ENCODE measurements at regions not wholly inside any gene's neighbourhood (a gene's known extent, or its start where the extent isn't known, plus 50 kb on each side); places are given as distances from the start of the nearest gene placed in this dataset.

- no peak for TF ChIP-seq CTCF (conservative IDR thresholded peaks at IDR 0.05; ENCODE audit: low read depth, low read length)
- no peak overlapping the region for H3K4me2 ChIP-seq
- no peak overlapping the region for H3K9ac ChIP-seq
These were observed 533.4 kb downstream of the MATN1 start for GRCh38 chr1:30189818-30190500.

GRCh38 chr1:30188999-30189398, 534.4 kb downstream of the MATN1 start:
- Histone ChIP-seq H3K4me1 (ENCODE audit: low read depth, poor library complexity, severe bottlenecking) (no peaks in the 10 kb centered on the region), H3K79me2 (ENCODE audit: insufficient read depth, low read depth) (no peaks in the 10 kb centered on the region), H3K4me2 (no peak overlapping the region), H3K4me3 (IDR thresholded peaks at IDR 0.05; ENCODE audit: insufficient read depth, low read depth, low read length) (no peak overlapping the region), H3K36me3 (ENCODE audit: insufficient read depth) (no peaks in the 10 kb centered on the region), H3K9ac (no peak overlapping the region), H3K27ac (no peak overlapping the region), H4K20me1 (ENCODE audit: insufficient read depth) (no peaks in the 10 kb centered on the region), H3K27me3 (ENCODE audit: insufficient read depth, low read depth) (no peaks in the 10 kb centered on the region; the same call in 1 of the 2 replicates), H2AFZ (ENCODE audit: low read depth) (no peak overlapping the region)
- TF ChIP-seq CTCF (conservative IDR thresholded peaks at IDR 0.05; ENCODE audit: low read depth, low read length) = no peak

More at GRCh38 chr1:30189818-30190500, 533.4 kb downstream of the MATN1 start:
- Histone ChIP-seq H4K20me1 (ENCODE audit: insufficient read depth) (no peaks in the 10 kb centered on the region), H3K27ac (no peak overlapping the region), H3K27me3 (ENCODE audit: insufficient read depth, low read depth) (no peaks in the 10 kb centered on the region; the same call in 1 of the 2 replicates), H3K36me3 (ENCODE audit: insufficient read depth) (no peaks in the 10 kb centered on the region), H3K4me3 (IDR thresholded peaks at IDR 0.05; ENCODE audit: insufficient read depth, low read depth, low read length) (no peak overlapping the region), H2AFZ (ENCODE audit: low read depth) (no peak overlapping the region), H3K4me1 (ENCODE audit: low read depth, poor library complexity, severe bottlenecking) (no peaks in the 10 kb centered on the region), H3K79me2 (ENCODE audit: insufficient read depth, low read depth) (no peaks in the 10 kb centered on the region)

GRCh38 chr1:30188329-30188728, 535.1 kb downstream of the MATN1 start:
- no peak overlapping the region for H3K27ac ChIP-seq
- no peaks in the 10 kb centered on the region for H4K20me1 ChIP-seq (ENCODE audit: insufficient read depth)
- no peaks in the 10 kb centered on the region for H3K4me1 ChIP-seq (ENCODE audit: low read depth, poor library complexity, severe bottlenecking)
- no peak overlapping the region for H3K4me3 ChIP-seq (IDR thresholded peaks at IDR 0.05; ENCODE audit: insufficient read depth, low read depth, low read length)
- peaks cover 2% of the 10 kb centered on the region; the same call in 1 of the 2 replicates for H3K27me3 ChIP-seq (ENCODE audit: insufficient read depth, low read depth)
- TF ChIP-seq CTCF (conservative IDR thresholded peaks at IDR 0.05; ENCODE audit: low read depth, low read length) = no peak
- H3K9ac ChIP-seq = no peak overlapping the region
- H3K4me2 ChIP-seq = no peak overlapping the region
- no peaks in the 10 kb centered on the region for H3K79me2 ChIP-seq (ENCODE audit: insufficient read depth, low read depth)
- H3K36me3 ChIP-seq (ENCODE audit: insufficient read depth) = no peaks in the 10 kb centered on the region
- H2AFZ ChIP-seq (ENCODE audit: low read depth) = no peak overlapping the region

- H3K27me3 ChIP-seq (ENCODE audit: insufficient read depth, low read depth) = peaks cover 2% of the 10 kb centered on the region; the same call in 1 of the 2 replicates
These were observed 535.9 kb downstream of the MATN1 start for GRCh38 chr1:30187413-30188023.

More at GRCh38 chr1:30187413-30188023, 535.9 kb downstream of the MATN1 start:
- Histone ChIP-seq H3K36me3 (ENCODE audit: insufficient read depth) (no peaks in the 10 kb centered on the region), H3K4me1 (ENCODE audit: low read depth, poor library complexity, severe bottlenecking) (no peaks in the 10 kb centered on the region), H3K27ac (no peak overlapping the region), H3K4me2 (no peak overlapping the region), H3K9ac (no peak overlapping the region), H2AFZ (ENCODE audit: low read depth) (no peak overlapping the region), H4K20me1 (ENCODE audit: insufficient read depth) (no peaks in the 10 kb centered on the region), H3K4me3 (IDR thresholded peaks at IDR 0.05; ENCODE audit: insufficient read depth, low read depth, low read length) (no peak overlapping the region), H3K79me2 (ENCODE audit: insufficient read depth, low read depth) (no peaks in the 10 kb centered on the region)
- TF ChIP-seq CTCF (conservative IDR thresholded peaks at IDR 0.05; ENCODE audit: low read depth, low read length) = no peak

All from KMS-11 (cell line).